LNCaP clone FGC (cell line): ENCODE measurements at regions not wholly inside any gene's neighbourhood (a gene's known extent, or its start where the extent isn't known, plus 50 kb on each side); places are given as distances from the start of the nearest gene placed in this dataset.

ENCODE experiments used
- DNase-seq: peaks from one replicate; pipeline ENCODE4 v3.0.0-alpha.2; 2011; ENCODE audit warnings: low read depth
- H3K4me3 ChIP-seq: 2 replicates; pipeline ENCODE4 v1.5.1; 2011; ENCODE audit warnings: mild to moderate bottlenecking, low read depth, low read length, control low read depth
- TF ChIP-seq, protein P1 (sequence below): IDR thresholded peaks from 2 replicates; pipeline ENCODE4 v1.5.1; 2012; ENCODE audit warnings: mild to moderate bottlenecking; ENCODE audit not compliant: control insufficient read depth, insufficient read depth; ENCODE audit errors: extremely low read depth

DNA sequence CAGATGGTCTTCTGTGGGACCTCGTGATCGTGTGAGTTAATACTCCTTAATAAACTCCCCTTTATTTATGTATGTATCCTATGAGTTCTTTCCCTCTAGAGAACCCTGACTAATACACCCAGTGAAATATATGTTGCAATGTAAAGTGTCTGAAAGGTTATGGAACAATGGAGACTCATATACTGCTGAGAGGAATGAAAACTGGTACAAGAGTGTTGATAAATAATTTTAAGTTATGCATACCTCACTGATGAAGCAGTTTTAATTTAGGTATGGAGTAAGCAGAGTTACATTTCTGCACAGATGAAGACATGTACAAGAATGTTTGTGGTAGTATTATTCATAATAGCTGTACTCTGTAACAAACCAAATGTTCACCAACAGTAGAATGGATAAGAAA, 438.3 kb downstream of the TAF11L14 start:
- TF ChIP-seq, protein P1, sequence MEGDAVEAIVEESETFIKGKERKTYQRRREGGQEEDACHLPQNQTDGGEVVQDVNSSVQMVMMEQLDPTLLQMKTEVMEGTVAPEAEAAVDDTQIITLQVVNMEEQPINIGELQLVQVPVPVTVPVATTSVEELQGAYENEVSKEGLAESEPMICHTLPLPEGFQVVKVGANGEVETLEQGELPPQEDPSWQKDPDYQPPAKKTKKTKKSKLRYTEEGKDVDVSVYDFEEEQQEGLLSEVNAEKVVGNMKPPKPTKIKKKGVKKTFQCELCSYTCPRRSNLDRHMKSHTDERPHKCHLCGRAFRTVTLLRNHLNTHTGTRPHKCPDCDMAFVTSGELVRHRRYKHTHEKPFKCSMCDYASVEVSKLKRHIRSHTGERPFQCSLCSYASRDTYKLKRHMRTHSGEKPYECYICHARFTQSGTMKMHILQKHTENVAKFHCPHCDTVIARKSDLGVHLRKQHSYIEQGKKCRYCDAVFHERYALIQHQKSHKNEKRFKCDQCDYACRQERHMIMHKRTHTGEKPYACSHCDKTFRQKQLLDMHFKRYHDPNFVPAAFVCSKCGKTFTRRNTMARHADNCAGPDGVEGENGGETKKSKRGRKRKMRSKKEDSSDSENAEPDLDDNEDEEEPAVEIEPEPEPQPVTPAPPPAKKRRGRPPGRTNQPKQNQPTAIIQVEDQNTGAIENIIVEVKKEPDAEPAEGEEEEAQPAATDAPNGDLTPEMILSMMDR: no peak
- DNase-seq: no peak
- H3K4me3 ChIP-seq: no peak overlapping the region

DNA sequence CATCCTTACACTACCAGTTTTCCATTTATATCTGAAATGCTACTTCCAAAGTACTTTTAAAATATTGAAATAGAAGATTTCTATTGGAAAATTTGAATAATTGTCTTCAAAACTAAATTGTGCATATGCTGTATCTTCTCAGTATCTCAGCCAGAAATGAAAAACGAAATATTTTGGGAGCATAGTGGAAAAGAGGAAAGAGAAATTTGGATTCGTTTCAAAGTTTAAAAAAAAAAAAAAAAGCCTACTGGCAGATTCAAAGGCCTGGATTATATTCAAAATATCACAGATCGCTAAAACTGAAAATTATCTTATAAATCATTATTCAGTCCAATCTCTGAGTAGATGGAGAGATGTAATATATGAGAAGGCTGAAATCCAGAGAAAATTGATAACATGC, 440.7 kb downstream of the TAF11L14 start:
- DNase-seq: no peak
- TF ChIP-seq, protein P1: no peak
- no peak overlapping the region for H3K4me3 ChIP-seq

DNA sequence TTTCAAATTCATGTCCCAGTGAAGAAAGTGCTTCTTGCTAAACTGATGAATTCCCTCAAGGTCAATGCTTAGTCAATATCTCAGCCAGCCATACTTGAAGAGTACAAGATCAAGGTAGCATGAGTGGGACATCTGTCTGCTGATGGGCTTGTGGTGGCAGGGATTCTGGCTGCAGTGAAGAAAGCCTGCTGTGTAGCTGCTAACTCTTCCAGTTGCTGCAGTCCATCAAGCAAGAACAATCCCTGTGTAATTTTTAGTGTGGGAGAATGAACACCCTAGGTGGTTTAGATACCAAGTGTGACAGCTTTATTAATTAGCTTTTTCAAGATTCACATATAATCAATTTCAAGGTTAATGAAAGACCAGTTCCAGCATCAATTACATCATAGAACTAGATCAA, 443.9 kb downstream of the TAF11L14 start:
- TF ChIP-seq, protein P1: no peak
- DNase-seq: no peak

GRCh38 chr5:18079831-18080230, 445.6 kb downstream of the TAF11L14 start:
- DNase-seq: no peak
- H3K4me3 ChIP-seq: no peak overlapping the region
- TF ChIP-seq, protein P1: no peak

More for the DNA sequence above, 443.9 kb downstream of the TAF11L14 start:
- H3K4me3 ChIP-seq: no peak overlapping the region

DNA sequence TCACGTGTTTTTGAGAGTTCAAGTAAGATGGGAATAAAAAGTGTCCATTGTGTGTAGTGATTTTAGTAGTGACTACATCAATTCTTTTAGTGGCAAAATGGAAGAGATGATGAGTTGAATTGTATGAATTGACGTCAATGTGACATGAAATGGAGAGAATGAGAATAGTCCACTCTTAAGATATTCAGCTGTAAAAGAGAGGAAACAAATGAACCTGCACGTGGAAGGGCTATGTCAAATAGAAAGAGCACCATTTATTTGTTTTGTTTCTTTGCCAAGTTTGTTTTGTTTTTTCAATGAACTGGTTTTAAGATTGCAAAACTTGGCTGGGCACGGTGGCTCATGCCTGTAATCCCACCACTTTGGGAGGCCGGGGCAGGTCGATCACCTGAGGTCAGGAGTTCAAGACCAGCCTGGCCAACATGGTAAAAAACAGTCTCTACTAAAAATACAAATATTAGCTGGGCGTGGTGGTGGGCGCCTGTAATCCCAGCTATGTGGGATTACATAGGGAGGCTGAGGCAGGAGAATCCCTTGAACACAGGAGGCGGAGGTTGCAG, 453.8 kb downstream of the TAF11L14 start:
- TF ChIP-seq, protein P1: no peak
- DNase-seq: peak; percentile 10
- no peak overlapping the region for H3K4me3 ChIP-seq

- TF ChIP-seq, protein P1: no peak
- no peak for DNase-seq
- no peak overlapping the region for H3K4me3 ChIP-seq
Measured at GRCh38 chr5:18090177-18090576, 455.9 kb downstream of the TAF11L14 start.

DNA sequence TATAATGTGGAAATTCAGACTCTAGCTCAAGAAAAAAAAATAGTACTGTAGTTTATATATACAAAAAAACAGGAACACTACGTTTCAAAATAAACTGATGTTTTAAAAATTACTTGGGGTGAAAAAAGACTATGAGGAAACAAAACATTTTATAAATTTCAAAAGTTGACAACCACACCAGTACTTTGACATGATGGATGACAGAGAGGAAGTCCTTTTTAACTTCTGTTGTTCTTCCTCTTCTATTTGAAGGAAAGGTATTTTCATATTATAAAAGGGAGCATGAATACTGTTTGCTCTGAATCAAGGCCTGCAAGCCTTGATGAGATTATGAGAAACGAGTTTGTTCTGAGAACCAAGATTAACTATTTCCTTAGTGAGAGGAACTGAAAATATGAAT, 456.9 kb downstream of the TAF11L14 start:
- TF ChIP-seq, protein P1: no peak
- H3K4me3 ChIP-seq: no peak overlapping the region
- DNase-seq: no peak
